Caco-2 (cell line): ENCODE measurements at regions not wholly inside any gene's neighbourhood (a gene's known extent, or its start where the extent isn't known, plus 50 kb on each side); places are given as distances from the start of the nearest gene placed in this dataset.

ENCODE experiments used
- BruUV-seq: library from RNA; stranded (reverse); fragments of 400-500 nt; replicated peaks from 2 replicates; lab custom pipeline; 2021; lab: Mats Ljungman, UMichigan
- CTCF ChIA-PET: fragments of 300-600 bp; sonication (Branson Sonifier 250); formaldehyde crosslinking; loops from one replicate; lab custom pipeline; 2022; ENCODE audit warnings: antibody characterized with exemption; lab: Charles Lee
- POLR2A ChIA-PET: fragments of 300-600 bp; sonication (Branson Sonifier 250); formaldehyde crosslinking; loops from one replicate; lab custom pipeline; 2022; ENCODE audit warnings: antibody characterized with exemption; lab: Charles Lee
- DNase-seq, 2 experiments: peaks; one replicate each; pipeline versions ENCODE4 v3.0.0 to v3.0.0-alpha.2; 2020 to 2022
- H3K27me3 ChIP-seq: replicated peaks from 2 replicates; pipeline ENCODE4 v1.6.0; 2011; ENCODE audit warnings: low read length; ENCODE audit not compliant: control insufficient read depth, insufficient read depth
- H3K36me3 ChIP-seq: 2 replicates; pipeline ENCODE4 v1.5.1; 2011; ENCODE audit warnings: low read length; ENCODE audit not compliant: control insufficient read depth, insufficient read depth
- H3K4me1 ChIP-seq: fragments of 250-450 bp; sonication (Bioruptor Pico); 2 replicates; pipeline ENCODE4 v1.5.1; 2020; ENCODE audit warnings: mild to moderate bottlenecking
- H3K4me3 ChIP-seq: 2 replicates; pipeline ENCODE4 v1.5.1; 2011; ENCODE audit warnings: low read depth, mild to moderate bottlenecking, control low read depth, low read length
- H3K9me3 ChIP-seq: fragments of 250-450 bp; sonication (Bioruptor Pico); 2 replicates; pipeline ENCODE4 v1.5.1; 2020; ENCODE audit warnings: mild to moderate bottlenecking, moderate library complexity
- H3K27ac Mint-ChIP-seq: one replicate; pipeline ENCODE4 v1.8.0; 2022; ENCODE audit warnings: mixed read lengths; ENCODE audit not compliant: unreplicated experiment
- H3K27me3 Mint-ChIP-seq: one replicate; pipeline ENCODE4 v1.8.0; 2022; ENCODE audit warnings: mixed read lengths; ENCODE audit not compliant: insufficient read depth, unreplicated experiment
- H3K36me3 Mint-ChIP-seq: one replicate; pipeline ENCODE4 v1.8.0; 2022; ENCODE audit warnings: mild to moderate bottlenecking, mixed read lengths; ENCODE audit not compliant: insufficient read depth, unreplicated experiment
- H3K4me1 Mint-ChIP-seq: one replicate; pipeline ENCODE4 v1.8.0; 2022; ENCODE audit warnings: low read depth, mixed read lengths; ENCODE audit not compliant: unreplicated experiment
- H3K4me3 Mint-ChIP-seq: one replicate; pipeline ENCODE4 v1.8.0; 2022; ENCODE audit warnings: mild to moderate bottlenecking, moderate library complexity, mixed read lengths; ENCODE audit not compliant: unreplicated experiment
- H3K9me3 Mint-ChIP-seq: one replicate; pipeline ENCODE4 v1.8.0; 2022; ENCODE audit warnings: mixed read lengths; ENCODE audit not compliant: unreplicated experiment
- CTCF ChIP-seq, 2 experiments: fragments of 200-600 bp in 1 of 2; IDR thresholded peaks; 1 replicate in 1 of 2; 2 replicates in 1 of 2; pipeline versions ENCODE4 v1.5.1 to v1.8.0; 2011 to 2022; ENCODE audit warnings: antibody characterized with exemption in 1 of 2, control low read depth in 1 of 2, inconsistent platforms in 1 of 2, low read depth in 1 of 2, low read length in 1 of 2, mild to moderate bottlenecking in 1 of 2, moderate library complexity in 1 of 2; ENCODE audit not compliant: insufficient read depth in 1 of 2, severe bottlenecking in 1 of 2, unreplicated experiment in 1 of 2
- intact Hi-C: fragments of 100-400 bp; cut with micrococcal nuclease; formaldehyde crosslinking; loops from one replicate; pipeline ENCODE4 v1.10.0; 2022; ENCODE audit not compliant: unreplicated experiment

GRCh38 chr3:86787091-86787490 is 203.9 kb downstream of the VGLL3 start:
- TF ChIP-seq CTCF (IDR thresholded peaks at IDR 0.05; ENCODE audit: insufficient read depth in 1 of 2, low read depth in 1 of 2, low read length in 1 of 2, severe bottlenecking in 1 of 2, unreplicated experiment in 1 of 2) = no peak
- POLR2A ChIA-PET = no interaction called here
- intact Hi-C loops = no loop called here
- Mint-ChIP-seq H3K4me1 (no peaks in the 10 kb centered on the region), H3K27me3 (no peaks in the 10 kb centered on the region), H3K27ac (no peak overlapping the region), H3K9me3 (no peaks in the 10 kb centered on the region), H3K4me3 (no peak overlapping the region), H3K36me3 (no peaks in the 10 kb centered on the region)
- H3K4me1 ChIP-seq = no peaks in the 10 kb centered on the region
- H3K27me3 ChIP-seq = no peaks in the 10 kb centered on the region
- CTCF ChIA-PET = no interaction called here
- H3K36me3 ChIP-seq = no peaks in the 10 kb centered on the region
- no peak for DNase-seq
- no peaks in the 10 kb centered on the region for H3K9me3 ChIP-seq
- H3K4me3 ChIP-seq = no peak overlapping the region
- no TSS peak for BruUV-seq

- POLR2A ChIA-PET = no interaction called here
- H3K4me3 ChIP-seq = no peak overlapping the region
- Mint-ChIP-seq H3K9me3 (no peaks in the 10 kb centered on the region), H3K36me3 (no peaks in the 10 kb centered on the region), H3K27me3 (no peaks in the 10 kb centered on the region), H3K27ac (no peak overlapping the region), H3K4me3 (no peak overlapping the region), H3K4me1 (no peaks in the 10 kb centered on the region)
- no peak for TF ChIP-seq CTCF (IDR thresholded peaks at IDR 0.05; ENCODE audit: insufficient read depth in 1 of 2, low read depth in 1 of 2, low read length in 1 of 2, severe bottlenecking in 1 of 2, unreplicated experiment in 1 of 2)
- H3K9me3 ChIP-seq = no peaks in the 10 kb centered on the region
- BruUV-seq = no TSS peak
- no peaks in the 10 kb centered on the region for H3K4me1 ChIP-seq
- H3K36me3 ChIP-seq = no peaks in the 10 kb centered on the region
- no peak for DNase-seq
- intact Hi-C loops = loop anchor here (1.0 kb wide), 1 partner anchor 298 kb away; no protein-coding TSS in a partner anchor
- no peaks in the 10 kb centered on the region for H3K27me3 ChIP-seq
- CTCF ChIA-PET = no interaction called here
Observed at GRCh38 chr3:86785386-86785785, 205.6 kb downstream of the VGLL3 start.

- POLR2A ChIA-PET = no interaction called here
- DNase-seq = no peak
- intact Hi-C loops = no loop called here
- Mint-ChIP-seq H3K9me3 (no peaks in the 10 kb centered on the region), H3K4me1 (peaks cover 4% of the 10 kb centered on the region), H3K27me3 (no peaks in the 10 kb centered on the region), H3K4me3 (no peak overlapping the region), H3K27ac (no peak overlapping the region), H3K36me3 (no peaks in the 10 kb centered on the region)
- no TSS peak for BruUV-seq
- TF ChIP-seq CTCF (IDR thresholded peaks at IDR 0.05; ENCODE audit: insufficient read depth in 1 of 2, low read depth in 1 of 2, low read length in 1 of 2, severe bottlenecking in 1 of 2, unreplicated experiment in 1 of 2) = no peak
- Histone ChIP-seq H3K27me3 (no peaks in the 10 kb centered on the region; the same call in 1 of the 2 replicates), H3K4me3 (no peak overlapping the region), H3K4me1 (no peaks in the 10 kb centered on the region), H3K36me3 (no peaks in the 10 kb centered on the region), H3K9me3 (no peaks in the 10 kb centered on the region)
- CTCF ChIA-PET = no interaction called here
Observed at GRCh38 chr3:86782866-86783265, 208.1 kb downstream of the VGLL3 start.
